Urothelium cell line (cell line): ENCODE measurements at regions not wholly inside any gene's neighbourhood (a gene's known extent, or its start where the extent isn't known, plus 50 kb on each side); places are given as distances from the start of the nearest gene placed in this dataset.
"Not testable (repeated sequence)": the region's sequence is repeated elsewhere in the genome, so short reads cannot be mapped to it uniquely, and the experiment has no call there.

Experiments used
- DNase-seq: peaks from one replicate; pipeline ENCODE4 v3.0.0; 2011; ENCODE audit warnings: low spot score, mixed read lengths
- FAIRE-seq: peaks from 2 replicates; lab custom pipeline; 2011; peaks lifted over from hg19 to GRCh38; lab: Jason Lieb, UNC

- no peak for DNase-seq
- FAIRE-seq: no peak
These were observed 127.2 kb upstream of the MARCHF11 start for GRCh38 chr5:16306812-16307211.

GRCh38 chr5:16304846-16305245, 125.3 kb upstream of the MARCHF11 start:
- FAIRE-seq (peak; percentile 83), DNase-seq (peak; percentile 83)

GRCh38 chr5:16296946-16297345, 117.4 kb upstream of the MARCHF11 start:
- DNase-seq (no peak), FAIRE-seq (no peak)

- peak; percentile 9 for FAIRE-seq
These were observed 112.3 kb upstream of the MARCHF11 start for GRCh38 chr5:16291894-16292293.

GRCh38 chr5:16291474-16291873, 111.9 kb upstream of the MARCHF11 start:
- no peak for FAIRE-seq
- no peak for DNase-seq

More at GRCh38 chr5:16291894-16292293, 112.3 kb upstream of the MARCHF11 start:
- DNase-seq: no peak

- DNase-seq (no peak), FAIRE-seq (no peak)
These were observed 104.2 kb upstream of the MARCHF11 start for GRCh38 chr5:16283791-16284190.

GRCh38 chr5:16276859-16277258, 97.3 kb upstream of the MARCHF11 start:
- DNase-seq, FAIRE-seq: not testable (repeated sequence)

- no peak for DNase-seq
- no peak for FAIRE-seq
These were observed 92.3 kb upstream of the MARCHF11 start for GRCh38 chr5:16271851-16272250.

GRCh38 chr5:16265141-16265540, 85.5 kb upstream of the MARCHF11 start:
- FAIRE-seq (no peak), DNase-seq (peak; percentile 43)

- FAIRE-seq: no peak
These were observed 80.4 kb upstream of the MARCHF11 start for GRCh38 chr5:16260000-16260399.

GRCh38 chr5:16253856-16254255, 74.3 kb upstream of the MARCHF11 start:
- DNase-seq (no peak), FAIRE-seq (no peak)

More at GRCh38 chr5:16260000-16260399, 80.4 kb upstream of the MARCHF11 start:
- no peak for DNase-seq

- DNase-seq (no peak), FAIRE-seq (no peak)
These were observed 66.4 kb upstream of the MARCHF11 start for GRCh38 chr5:16245956-16246355.

GRCh38 chr5:16245249-16245648, 65.7 kb upstream of the MARCHF11 start:
- DNase-seq: no peak
- no peak for FAIRE-seq

GRCh38 chr5:16238018-16238417, 58.4 kb upstream of the MARCHF11 start:
- FAIRE-seq: no peak
- DNase-seq: no peak

- DNase-seq (no peak), FAIRE-seq (no peak)
These were observed 55.0 kb upstream of the MARCHF11 start for GRCh38 chr5:16234598-16234997.

- FAIRE-seq (no peak), DNase-seq (no peak)
These were observed 54.1 kb upstream of the MARCHF11 start for GRCh38 chr5:16233730-16234129.

- FAIRE-seq (no peak), DNase-seq (no peak)
These were observed 49.9 kb upstream of the MARCHF11 start for GRCh38 chr5:16229357-16229940.
